HG03442 (cell line): ENCODE measurements at regions not wholly inside any gene's neighbourhood (a gene's known extent, or its start where the extent isn't known, plus 50 kb on each side); places are given as distances from the start of the nearest gene placed in this dataset.
"Not testable (repeated sequence)": the region's sequence is repeated elsewhere in the genome, so short reads cannot be mapped to it uniquely, and the experiment has no call there.

Experiments
- ATAC-seq: cut with Tn5 transposase; IDR thresholded peaks from one replicate; pipeline ENCODE4 v1.9.1; 2021; ENCODE audit warnings: mild to moderate bottlenecking, moderate library complexity; ENCODE audit not compliant: unreplicated experiment

DNA sequence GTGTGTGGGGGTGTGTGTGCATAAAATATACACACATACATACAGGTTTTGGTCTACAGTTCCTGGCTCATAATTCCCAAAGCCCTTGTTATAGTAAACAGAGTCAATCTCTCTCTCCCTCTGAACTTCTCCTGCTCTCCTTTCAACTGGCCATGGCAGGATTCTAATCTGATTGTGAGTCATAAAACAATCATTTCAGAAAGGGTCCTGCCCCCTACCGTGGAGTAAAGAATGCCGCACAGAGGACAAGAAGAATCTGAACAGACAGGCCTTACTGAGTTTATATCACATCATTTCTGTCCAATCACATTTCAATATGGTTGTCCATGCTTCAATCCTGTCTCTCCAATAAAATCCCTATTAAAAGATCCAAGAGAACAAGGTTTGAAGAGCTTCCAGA lies 416.9 kb downstream of the FRK start:
- ATAC-seq = no peak

DNA sequence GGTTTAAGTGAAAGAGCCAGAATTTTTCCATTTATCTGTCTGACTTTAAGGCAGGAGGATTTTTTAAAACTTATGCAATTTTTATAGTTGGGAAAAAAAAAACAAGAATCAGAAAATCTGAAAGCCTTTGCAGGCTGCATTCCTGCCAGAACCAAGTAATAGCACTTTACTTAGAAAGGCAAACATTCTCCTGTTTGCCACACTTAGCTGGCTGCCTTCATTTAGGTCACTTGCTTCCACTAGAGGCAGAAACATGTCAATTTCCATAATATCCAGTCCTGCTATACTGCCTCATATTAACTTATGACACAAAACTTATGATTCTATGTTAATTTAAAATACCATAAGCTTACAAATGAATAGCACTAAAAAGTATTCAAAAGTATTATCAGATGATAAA lies 425.8 kb downstream of the FRK start:
- no peak for ATAC-seq

DNA sequence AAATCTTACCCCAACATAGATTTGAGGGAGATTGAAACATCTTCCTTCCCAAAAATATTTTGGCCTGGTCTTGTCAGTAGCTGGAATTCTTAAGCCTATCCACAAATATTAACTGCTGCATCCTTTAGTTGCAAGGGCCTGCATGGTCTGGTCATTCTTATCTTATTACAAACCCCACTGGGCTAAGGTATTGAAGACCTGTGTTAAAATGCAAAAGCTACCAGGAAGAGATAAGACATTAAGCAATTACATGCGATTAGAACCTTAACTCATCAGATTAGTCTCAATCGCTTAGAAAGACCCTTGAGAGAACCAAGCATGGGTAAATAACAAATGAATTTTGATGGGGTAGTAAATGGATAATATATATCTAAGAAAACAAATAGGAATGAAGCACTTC lies 426.6 kb downstream of the FRK start:
- no peak for ATAC-seq

DNA sequence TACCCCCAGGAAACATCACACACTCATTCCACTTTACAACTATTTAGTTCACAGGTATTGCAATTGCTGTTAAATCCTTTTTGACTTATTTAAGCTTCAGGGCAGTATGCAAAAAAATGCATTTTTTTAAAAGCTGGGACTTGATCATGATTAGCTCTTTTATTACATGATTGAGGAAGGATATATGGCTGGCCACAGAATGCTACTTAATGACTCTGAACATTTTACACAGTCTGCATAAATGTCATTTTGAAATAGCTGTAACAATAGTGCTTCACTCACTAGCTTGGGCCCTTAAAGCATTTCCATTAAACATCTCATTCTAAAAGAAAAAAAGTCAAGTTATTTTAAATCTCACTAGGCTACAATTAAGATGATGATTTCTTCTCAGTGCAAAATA lies 429.7 kb downstream of the FRK start:
- ATAC-seq = no peak

DNA sequence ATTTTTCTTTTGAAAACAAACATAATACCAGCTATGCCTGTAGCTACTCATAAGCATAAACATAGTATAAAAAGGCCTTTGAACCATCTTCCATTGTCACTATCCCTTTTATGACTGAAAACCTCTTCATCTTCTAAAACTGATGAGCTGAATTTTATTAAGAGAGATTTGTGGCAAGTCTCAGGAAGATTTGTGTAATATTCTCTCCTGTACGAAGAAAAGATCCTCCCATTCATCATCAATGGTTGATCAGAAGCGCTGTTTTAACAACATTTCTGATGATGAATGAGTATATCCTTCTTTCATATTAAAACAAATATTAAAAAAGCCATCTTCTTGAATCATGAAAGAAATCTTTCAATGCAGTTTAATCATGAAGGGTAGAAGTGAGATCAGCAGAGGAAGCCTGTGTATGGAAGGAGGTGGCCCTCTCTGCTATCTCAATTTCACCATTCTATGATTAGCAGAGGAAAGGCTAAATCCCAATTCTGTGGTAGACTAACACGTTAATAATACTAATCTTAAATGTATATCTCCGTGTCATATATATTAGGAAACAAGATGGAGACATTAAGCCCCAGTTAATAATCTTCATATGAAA lies 430.2 kb downstream of the FRK start:
- no peak for ATAC-seq

DNA sequence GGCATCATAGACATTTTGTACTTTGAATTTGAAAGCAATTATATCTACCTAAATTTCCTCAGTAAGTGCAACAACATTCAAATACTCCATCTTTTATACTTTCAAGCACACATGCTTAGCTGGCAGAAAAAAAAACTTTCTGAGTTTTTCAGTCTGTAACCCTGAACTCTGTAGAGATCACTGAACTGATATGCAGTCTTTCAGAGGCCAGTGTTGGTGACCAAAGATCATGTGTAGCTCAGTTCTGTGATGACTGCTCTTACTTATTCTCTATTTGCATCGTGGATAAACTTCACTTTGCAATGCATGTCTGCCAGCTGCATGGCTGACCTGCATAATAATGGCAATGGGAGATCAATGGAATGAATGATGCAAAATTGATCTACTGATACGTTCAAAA lies 431.3 kb downstream of the FRK start:
- ATAC-seq = no peak

DNA sequence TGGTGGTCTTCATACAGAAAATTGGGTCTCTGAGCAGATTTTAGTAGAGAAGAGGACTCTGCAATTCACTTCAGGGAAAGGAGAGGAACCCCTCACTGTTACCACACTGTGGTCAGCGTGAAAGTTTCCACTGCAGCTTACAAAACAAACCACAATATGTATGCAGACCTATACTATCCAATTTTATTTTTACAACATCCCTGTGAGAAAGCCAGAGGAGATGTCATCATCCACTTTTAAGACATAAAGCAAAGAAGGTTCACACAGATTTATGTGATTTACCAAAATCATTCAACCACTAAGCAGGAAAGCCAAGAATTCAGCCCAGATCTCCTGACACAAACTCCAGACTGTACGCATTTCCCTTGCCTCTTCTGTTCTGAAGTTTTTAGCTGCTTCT lies 442.4 kb downstream of the FRK start:
- no peak for ATAC-seq

DNA sequence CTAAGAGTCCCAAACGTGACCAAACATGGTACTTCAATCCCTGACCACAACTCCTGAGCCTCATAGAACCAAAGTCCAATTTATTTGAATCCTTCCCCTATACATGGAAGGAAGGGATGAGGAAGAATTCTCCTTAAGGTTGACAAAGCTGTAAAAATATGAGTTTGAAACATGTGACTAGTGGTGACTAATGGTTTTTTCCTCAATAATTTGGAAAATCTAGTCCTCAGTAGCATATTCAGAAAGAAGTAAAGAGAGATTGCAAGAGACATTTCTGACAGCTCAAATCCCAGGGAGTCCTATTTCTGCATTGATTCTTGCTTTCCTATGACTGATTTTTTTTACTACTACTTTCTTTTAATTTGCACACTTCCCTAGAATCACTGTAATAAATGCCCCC lies 443.7 kb downstream of the FRK start:
- no peak for ATAC-seq

DNA sequence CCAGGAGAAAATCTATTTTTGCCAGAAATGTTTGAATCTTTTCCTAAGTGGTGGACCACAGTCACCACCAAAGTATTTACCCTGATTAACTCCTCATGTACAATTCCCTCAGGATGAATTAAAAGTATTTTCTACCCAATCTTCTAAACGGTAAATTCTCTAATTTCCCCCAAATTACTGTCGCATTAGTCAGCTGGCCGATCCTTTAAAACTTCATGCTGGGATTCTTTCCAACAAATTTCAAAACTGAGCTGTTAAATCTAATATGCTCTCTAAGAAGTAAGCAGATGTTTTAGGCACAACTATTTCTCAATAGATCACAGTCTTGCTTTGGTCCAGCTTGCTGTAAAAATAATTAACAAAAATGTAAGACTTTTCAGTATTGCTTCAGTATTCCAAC lies 447.2 kb downstream of the FRK start:
- ATAC-seq = no peak

DNA sequence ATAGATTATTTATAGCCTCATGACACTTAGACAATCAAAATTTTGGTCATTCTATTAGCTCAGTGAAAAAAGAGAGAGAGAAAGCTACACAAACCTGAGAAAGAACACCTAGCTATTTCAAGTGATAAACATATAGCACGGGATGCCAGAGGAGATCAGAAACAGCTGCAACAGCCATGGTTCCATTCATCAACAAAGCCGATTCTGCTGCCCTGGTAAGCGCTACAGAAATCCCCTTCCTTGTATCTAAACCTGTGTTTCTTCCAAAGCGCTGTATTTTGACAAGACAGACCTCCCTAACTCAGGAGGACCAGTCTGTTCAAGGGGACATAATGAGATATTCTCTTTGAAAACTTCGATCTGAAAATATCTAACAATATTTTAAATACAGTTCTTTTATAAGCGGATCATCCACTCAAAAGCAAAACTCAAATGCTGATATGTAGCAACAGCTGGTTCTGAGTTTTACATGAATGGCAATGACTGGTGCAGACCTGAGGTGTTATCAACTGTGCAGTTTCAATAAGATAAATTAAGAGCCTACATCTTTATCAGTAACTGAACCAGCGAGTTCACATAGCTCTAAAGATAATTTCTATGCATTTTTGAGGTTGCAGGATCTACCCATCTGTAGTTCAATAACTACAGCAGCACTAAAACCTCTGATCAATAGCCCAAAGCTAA lies 447.8 kb downstream of the FRK start:
- no peak for ATAC-seq

DNA sequence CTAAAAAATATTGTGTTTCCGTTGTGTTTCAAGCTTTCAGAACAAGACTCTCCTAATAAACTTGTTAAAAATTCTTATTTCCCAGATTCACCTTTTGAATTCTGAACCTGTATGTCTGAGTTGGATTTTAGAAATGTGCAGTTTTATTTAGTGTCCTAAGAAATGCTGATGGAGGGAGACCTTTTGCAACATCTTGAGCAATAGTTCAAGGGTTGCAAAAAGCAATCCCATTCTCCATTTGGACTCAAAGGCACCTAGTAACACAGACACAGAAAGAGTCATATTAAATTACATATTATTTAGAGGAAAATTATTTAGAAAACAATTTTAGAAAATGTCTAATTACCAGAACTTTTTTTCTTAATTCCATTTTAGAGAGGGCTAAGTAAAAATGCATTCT lies 448.5 kb downstream of the FRK start:
- ATAC-seq = no peak

DNA sequence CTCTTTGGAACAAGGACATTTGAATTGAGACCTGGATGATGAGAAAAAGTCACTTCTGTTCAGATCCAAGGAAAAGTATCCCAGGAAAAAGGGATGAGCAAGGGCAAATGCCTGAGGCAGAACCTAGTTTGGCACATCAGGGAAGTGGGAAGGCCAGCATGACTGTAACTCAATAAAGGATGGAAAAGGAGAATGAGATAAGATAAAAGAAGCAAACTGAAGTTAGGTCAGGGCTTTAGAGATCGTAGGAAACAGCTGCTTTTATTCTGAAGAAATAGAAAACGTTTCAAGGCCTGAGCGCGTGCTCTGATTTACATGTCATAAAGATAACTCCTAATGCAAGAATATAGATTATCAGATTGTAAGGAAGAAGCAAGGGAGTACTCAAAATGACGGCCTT lies 450.0 kb downstream of the FRK start:
- ATAC-seq = no peak

DNA sequence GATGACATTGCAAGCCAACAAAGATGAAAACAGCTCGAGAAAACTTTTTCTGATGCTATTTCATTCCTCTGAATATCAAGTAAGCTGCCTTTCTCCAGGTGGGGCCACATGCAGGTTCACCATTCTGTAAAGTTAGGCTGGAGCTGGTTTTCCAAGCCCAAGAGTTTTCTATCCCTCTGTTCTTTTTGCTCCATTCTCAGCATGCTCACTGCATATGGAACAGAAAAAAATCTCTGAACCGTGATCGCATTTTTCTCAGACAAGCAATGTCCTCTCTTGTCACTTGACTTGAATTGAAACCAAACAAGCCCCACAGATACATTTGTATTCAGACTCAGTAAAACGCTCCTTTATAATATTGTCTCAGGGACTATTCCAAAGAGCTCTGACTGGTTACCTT lies 451.6 kb downstream of the FRK start:
- no peak for ATAC-seq

DNA sequence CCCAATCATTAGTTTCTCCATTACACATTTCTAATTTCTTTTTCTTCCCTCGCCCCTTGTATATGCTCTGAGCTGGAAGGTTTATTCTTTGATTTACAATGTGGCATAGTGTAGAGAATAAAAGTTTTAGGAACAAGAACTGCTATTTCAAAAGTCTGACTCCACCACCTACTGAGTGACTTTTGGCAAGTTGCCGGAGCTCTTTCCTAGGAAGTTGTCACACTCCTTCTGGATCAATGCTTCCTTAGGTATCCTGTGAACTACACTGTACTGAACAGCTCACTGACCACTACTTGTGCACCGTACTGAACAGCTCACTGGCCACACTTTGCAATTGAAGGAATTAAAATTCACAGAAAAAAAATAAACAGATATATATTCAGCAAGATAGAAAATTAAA lies 458.2 kb downstream of the FRK start:
- ATAC-seq = no peak

DNA sequence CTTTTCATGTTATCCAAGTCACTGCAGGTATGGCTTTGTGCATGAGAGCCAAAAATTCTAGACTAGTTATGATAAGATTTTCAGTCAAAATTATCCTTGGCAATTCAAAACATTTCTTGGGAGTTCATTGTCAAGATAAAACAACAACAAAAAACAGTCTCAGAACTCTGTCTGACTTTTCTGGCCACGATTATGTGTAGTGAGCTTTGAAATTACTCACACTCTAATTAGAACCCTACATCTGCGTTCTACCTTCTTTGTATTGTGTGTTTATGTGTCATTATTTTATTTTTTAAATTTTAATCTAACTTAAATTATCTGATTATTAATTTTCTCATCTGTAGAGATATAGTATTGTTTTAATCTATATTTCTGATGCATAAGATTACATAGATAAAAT lies 459.2 kb downstream of the FRK start:
- no peak for ATAC-seq

DNA sequence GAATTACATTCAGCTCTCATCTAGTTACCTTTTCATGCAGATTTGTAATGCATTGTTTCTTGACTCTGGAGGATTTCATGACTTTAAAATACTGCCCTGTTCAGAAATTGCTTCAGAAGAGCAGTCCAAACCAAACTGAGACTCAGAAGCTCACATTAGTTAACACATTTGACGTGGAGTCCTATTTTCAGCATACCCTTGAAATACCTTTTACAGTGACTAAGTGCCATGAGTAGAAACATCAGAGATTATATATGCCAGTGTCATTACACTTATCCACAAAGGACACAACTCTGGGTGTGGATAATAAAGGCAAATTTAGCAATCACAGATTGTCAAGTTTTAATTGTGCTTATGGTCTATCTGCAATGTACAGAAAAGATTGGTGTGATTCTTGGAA lies 459.6 kb downstream of the FRK start:
- ATAC-seq = no peak

DNA sequence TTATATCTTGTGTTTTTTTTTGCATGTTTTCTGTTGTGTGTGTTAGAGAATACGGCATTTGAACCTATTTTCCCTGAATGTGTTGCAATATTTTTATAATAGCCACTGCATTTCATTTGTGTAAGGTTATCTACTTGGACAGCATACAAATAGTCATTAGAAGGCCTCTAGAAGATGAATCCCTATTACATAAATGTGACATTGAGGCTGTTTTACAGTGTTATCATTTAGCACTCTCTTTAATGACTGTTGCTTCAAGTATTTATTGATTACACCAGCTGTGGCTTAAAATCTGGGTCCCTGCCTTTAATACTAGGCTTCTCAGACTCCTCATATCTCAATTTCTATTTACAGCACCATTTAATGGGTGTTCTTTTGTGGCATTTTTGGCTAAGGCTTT lies 465.8 kb downstream of the FRK start:
- no peak for ATAC-seq

DNA sequence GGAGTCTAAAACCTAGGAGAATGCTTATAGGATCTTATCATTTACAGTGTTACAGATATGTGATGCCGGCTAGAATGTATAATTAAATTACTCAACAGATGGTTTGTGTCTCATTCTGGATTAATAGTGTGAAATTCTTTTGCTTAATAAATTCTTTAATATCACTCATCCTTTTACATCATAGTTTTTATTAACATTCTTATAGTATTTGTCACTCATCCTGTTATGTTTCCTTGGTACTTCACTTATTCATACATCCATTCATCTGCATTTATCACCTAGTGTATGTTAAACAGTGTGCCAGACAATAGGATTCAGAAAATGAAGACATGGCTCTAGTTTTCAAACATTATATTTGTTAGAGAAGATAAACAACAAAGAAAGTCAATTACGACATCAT lies 468.7 kb downstream of the FRK start:
- no peak for ATAC-seq

DNA sequence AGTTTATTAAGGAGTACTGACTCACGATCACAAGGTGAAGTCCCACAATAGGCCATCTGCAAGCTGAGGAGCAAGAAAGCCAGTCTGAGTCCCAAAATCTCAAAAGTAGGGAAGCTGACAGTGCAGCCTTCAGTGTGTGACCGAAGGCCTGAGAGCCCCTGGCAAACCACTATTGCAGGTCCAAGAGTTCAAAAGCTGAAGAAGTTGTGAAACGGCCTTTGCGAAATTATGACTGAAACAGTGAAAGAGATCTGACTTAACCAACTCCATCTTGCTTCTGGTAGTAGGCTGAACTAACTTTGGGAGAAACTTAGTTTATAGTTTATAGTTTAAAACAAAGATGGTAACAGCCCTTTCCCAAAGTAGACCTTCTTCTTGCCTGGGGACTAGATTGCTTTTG lies 471.6 kb downstream of the FRK start:
- not testable (repeated sequence) for ATAC-seq

DNA sequence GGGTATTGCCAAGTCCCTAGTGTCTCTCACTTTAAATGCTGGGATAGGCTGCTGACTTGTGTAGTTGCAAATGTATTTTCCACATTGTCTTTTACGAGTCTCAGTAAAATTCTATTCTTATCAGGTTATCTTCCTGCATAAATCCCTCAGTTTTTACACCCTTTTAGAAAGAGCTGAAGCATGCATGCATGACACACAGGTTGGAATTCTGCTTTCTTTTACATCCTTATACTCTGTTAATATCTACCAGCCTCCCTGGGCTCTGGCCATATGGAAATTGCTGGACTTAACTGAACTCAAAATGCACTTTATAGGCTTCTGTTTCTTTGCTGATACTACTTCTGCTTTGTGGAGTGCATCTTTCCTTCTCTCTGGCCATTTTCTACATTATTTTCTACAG lies 477.4 kb downstream of the FRK start:
- ATAC-seq = no peak

DNA sequence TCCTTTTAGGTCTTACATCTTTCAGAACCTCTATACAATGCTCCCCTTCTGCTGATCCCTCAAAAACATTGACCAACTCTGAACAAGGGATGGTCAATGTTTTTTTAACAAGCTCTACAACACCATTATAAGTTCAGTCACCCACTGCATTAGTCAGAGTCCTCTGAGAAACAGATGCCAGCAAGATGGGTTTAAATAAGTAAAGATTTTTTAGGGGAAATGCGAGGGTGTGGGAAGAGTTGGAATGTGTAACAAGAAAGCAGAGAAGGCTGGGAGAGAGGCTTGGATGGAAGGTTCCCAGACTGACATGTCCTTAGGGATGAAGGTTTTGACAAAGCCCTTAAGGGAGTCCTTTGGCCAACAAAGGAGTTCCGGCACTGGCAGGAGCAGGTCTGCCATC lies 478.3 kb downstream of the FRK start:
- no peak for ATAC-seq

DNA sequence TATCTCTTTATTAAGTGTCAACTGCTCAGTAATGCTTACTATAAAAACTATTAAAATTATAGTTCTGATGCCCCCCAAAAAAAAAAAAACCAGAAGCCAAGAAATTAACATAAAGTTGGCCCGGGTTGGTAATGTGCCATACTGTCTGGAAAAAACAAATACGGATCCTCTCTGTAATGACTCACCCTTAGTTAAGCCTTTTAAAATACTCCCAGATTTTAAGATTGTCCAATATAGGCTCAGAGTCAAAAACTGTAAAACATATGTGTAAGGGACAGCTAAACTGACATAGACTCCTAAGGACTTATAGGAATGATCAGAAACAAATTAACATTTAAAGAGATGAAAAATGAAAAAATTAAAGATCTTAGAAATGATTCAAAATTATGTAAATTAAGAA lies 481.1 kb downstream of the FRK start:
- not testable (repeated sequence) for ATAC-seq

DNA sequence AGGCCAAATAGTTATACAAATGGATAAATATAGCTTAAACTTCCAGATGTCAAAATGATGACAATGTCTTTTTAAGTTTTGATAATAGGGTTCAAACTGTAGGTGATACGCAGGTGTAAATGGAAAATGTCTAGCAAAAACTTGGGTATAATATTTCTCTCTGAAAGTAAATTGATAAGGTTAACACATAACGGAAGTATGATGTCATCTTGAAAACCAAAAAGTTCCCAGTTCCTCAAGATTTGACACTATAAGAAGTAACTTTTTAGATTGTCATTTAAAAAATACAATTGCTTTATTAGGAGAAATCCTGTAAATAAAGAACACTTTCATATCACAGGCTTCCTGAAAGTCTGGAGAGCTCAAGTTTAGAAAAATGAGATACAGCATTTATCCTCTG lies 483.4 kb downstream of the FRK start:
- ATAC-seq = no peak
